Testis (tissue), 2 donors: ENCODE measurements at regions not wholly inside any gene's neighbourhood (a gene's known extent, or its start where the extent isn't known, plus 50 kb on each side); places are given as distances from the start of the nearest gene placed in this dataset.
"Not testable (repeated sequence)": the region's sequence is repeated elsewhere in the genome, so short reads cannot be mapped to it uniquely, and the experiment has no call there.

Source experiments
- DNase-seq: peaks from one replicate; pipeline ENCODE4 v3.0.0-alpha.2; 2019
- H3K27ac ChIP-seq, 2 donors: fragments of 200-600 bp; sonication (generic); one replicate each; pipeline ENCODE4 v1.5.1; 2019
- H3K27me3 ChIP-seq: fragments of 200-600 bp; sonication (generic); one replicate; pipeline ENCODE4 v1.5.1; 2019
- H3K36me3 ChIP-seq: fragments of 200-600 bp; sonication (generic); one replicate; pipeline ENCODE4 v1.5.1; 2017; ENCODE audit warnings: low read depth; ENCODE audit errors: missing control alignments
- H3K4me1 ChIP-seq: fragments of 200-600 bp; sonication (generic); one replicate; pipeline ENCODE4 v1.5.1; 2019
- H3K4me3 ChIP-seq, 2 donors: fragments of 200-600 bp; sonication (generic); one replicate each; pipeline ENCODE4 v1.5.1; 2017 to 2019
- H3K9me3 ChIP-seq: fragments of 200-600 bp; sonication (generic); one replicate; pipeline ENCODE4 v1.5.1; 2017
- CTCF ChIP-seq, 3 experiments: fragments of 450-650 bp in 2 of 3; fragments of 200-600 bp in 1 of 3; sonication (generic) in 1 of 3; IDR thresholded peaks; one replicate each; pipeline ENCODE4 v1.5.1; 2016 to 2019; ENCODE audit warnings: antibody characterized with exemption in 3 of 3, mild to moderate bottlenecking in 2 of 3, moderate library complexity in 1 of 3
- POLR2A ChIP-seq: fragments of 450-650 bp; IDR thresholded peaks from one replicate; pipeline ENCODE4 v1.6.1; 2017; ENCODE audit warnings: antibody characterized with exemption, mild to moderate bottlenecking, moderate library complexity
- WGBS, 2 donors: methylation state at CpG; one replicate each; pipeline ENCODE4 v1.1.5; 2018; 5-methylcytosine and 5-hydroxymethylcytosine counted together
- intact Hi-C: fragments of 100-400 bp; cut with DNase I; formaldehyde crosslinking; loops from one replicate; pipeline ENCODE4 v1.15.1; 2023; ENCODE audit warnings: low total_unique reads

DNA sequence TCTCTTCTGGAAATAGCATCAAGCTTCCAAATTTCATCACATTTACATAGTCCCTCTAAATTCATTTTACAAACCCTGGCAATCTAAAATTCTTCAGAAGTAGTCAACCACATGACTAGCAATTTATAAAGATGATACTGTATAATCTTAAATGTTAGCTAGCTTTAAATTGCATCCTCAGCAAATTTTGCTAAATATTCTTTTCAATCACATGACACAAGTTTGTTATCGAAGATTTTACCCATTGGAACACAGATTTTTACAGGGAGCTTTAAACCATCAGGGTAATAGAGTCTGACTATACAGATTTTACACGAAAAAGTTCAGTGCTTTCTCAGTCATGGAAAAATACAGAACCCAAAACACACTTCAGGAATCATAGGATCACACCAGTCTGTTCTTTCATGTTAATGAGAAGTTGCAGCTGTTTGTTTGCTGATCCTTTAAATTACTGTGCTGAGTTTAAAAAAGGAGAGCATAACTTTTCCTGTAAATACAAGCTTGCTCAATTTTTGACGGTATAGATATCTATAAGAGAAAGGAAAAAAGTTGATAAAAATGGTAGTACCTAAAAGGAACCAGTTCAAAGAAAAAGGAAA is 445.8 kb upstream of the ADGRB3 start:
- H3K27ac ChIP-seq: no peak overlapping the region
- 57 to 67% methylated on average over 3 of the region's 3 CpGs for WGBS, 2 donors

GRCh38 chr6:68186870-68187269 is 448.2 kb upstream of the ADGRB3 start:
- TF ChIP-seq POLR2A: no peak
- TF ChIP-seq CTCF (IDR thresholded peaks at IDR 0.05): no peak
- intact Hi-C loops: no loop called here

More for the DNA sequence above, 445.8 kb upstream of the ADGRB3 start:
- H3K27me3 ChIP-seq: no peaks in the 10 kb centered on the region
- TF ChIP-seq CTCF (IDR thresholded peaks at IDR 0.05): no peak
- TF ChIP-seq POLR2A: no peak
- no peaks in the 10 kb centered on the region for H3K36me3 ChIP-seq
- no peaks in the 10 kb centered on the region for H3K4me1 ChIP-seq
- DNase-seq: no peak
- no peak overlapping the region for H3K4me3 ChIP-seq
- intact Hi-C loops: no loop called here
- no peaks in the 10 kb centered on the region for H3K9me3 ChIP-seq

GRCh38 chr6:68182386-68182785 is 452.7 kb upstream of the ADGRB3 start:
- WGBS, 2 donors: 56 to 57% methylated on average over 3 of the region's 3 CpGs

More at GRCh38 chr6:68186870-68187269, 448.2 kb upstream of the ADGRB3 start:
- no peak overlapping the region for H3K4me3 ChIP-seq
- H3K27me3 ChIP-seq: no peaks in the 10 kb centered on the region
- H3K36me3 ChIP-seq: no peaks in the 10 kb centered on the region
- H3K9me3 ChIP-seq: no peaks in the 10 kb centered on the region
- no peaks in the 10 kb centered on the region for H3K4me1 ChIP-seq
- DNase-seq: no peak
- H3K27ac ChIP-seq: no peak overlapping the region
- WGBS, 2 donors: 88 to 91% methylated on average over 2 of the region's 2 CpGs

GRCh38 chr6:68181027-68181426 is 454.1 kb upstream of the ADGRB3 start:
- H3K36me3 ChIP-seq, intact Hi-C loops, H3K4me3 ChIP-seq, H3K9me3 ChIP-seq, H3K27ac ChIP-seq, DNase-seq, H3K4me1 ChIP-seq, H3K27me3 ChIP-seq: not testable (repeated sequence)
- 44 to 49% methylated on average over 3 of the region's 3 CpGs for WGBS, 2 donors

More at GRCh38 chr6:68182386-68182785, 452.7 kb upstream of the ADGRB3 start:
- intact Hi-C loops: no loop called here
- TF ChIP-seq CTCF (IDR thresholded peaks at IDR 0.05): no peak
- no peak for TF ChIP-seq POLR2A
- DNase-seq: no peak
- H3K9me3 ChIP-seq: no peaks in the 10 kb centered on the region
- H3K27ac ChIP-seq: no peak overlapping the region
- H3K27me3 ChIP-seq: no peaks in the 10 kb centered on the region
- no peak overlapping the region for H3K4me3 ChIP-seq
- H3K4me1 ChIP-seq: no peaks in the 10 kb centered on the region
- H3K36me3 ChIP-seq: no peaks in the 10 kb centered on the region

DNA sequence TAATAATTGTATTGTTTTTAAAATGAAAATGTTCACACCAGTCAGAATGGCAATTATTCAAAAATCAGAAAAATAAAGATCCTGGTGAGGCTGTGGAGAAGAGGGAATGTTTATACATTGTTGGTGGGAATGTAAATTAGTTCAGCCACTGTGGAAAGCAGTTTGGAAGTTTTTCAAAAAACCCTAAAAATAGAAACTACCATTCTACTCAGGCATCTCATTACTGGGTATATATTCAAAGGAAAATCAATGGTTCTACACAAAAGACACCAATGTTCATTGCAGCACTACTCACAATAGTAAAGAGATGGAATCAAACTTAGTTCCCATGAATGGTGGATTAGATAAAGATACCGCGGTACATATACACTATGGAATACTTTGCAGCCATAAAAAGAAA is 461.5 kb upstream of the ADGRB3 start:
- TF ChIP-seq POLR2A (no peak), CTCF (IDR thresholded peaks at IDR 0.05) (no peak)
- WGBS, 2 donors: 81 to 91% methylated on average over 2 of the region's 2 CpGs

More for the DNA sequence above, 461.5 kb upstream of the ADGRB3 start:
- Histone ChIP-seq H3K9me3 (no peaks in the 10 kb centered on the region), H3K4me1 (no peaks in the 10 kb centered on the region), H3K27ac (no peak overlapping the region), H3K36me3 (no peaks in the 10 kb centered on the region), H3K27me3 (no peaks in the 10 kb centered on the region), H3K4me3 (no peak overlapping the region)
- intact Hi-C loops: no loop called here
- DNase-seq: no peak
